HG02571 (cell line): ENCODE measurements at regions not wholly inside any gene's neighbourhood (a gene's known extent, or its start where the extent isn't known, plus 50 kb on each side); places are given as distances from the start of the nearest gene placed in this dataset.

ENCODE experiments used
- ATAC-seq: cut with Tn5 transposase; IDR thresholded peaks from one replicate; pipeline ENCODE4 v1.9.1; 2021; ENCODE audit warnings: mild to moderate bottlenecking, moderate library complexity; ENCODE audit not compliant: unreplicated experiment

- ATAC-seq = no peak
These were observed 100.4 kb downstream of the SLIT2 start for GRCh38 chr4:20352163-20352431.

- ATAC-seq = no peak
These were observed 101.9 kb downstream of the SLIT2 start for GRCh38 chr4:20353646-20354045.

DNA sequence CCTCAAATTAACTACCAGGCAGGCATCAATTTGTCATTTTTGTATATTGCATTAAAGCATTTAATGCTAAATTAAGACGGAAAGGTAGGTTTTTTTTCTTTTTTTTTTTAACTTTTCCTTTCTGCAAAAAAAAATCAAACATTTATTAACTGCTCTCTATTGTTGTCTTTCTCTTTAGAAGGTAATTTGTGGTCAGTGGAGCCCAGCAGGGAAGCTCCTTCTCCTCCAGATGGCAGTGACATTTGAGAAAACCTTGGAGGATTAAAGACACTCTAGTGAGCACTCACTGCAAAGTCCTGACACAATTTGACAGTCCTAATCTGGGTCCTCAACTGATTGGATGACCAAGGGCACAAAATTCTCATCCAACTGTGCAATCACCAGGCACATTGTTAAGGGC lies 102.4 kb downstream of the SLIT2 start:
- no peak for ATAC-seq

DNA sequence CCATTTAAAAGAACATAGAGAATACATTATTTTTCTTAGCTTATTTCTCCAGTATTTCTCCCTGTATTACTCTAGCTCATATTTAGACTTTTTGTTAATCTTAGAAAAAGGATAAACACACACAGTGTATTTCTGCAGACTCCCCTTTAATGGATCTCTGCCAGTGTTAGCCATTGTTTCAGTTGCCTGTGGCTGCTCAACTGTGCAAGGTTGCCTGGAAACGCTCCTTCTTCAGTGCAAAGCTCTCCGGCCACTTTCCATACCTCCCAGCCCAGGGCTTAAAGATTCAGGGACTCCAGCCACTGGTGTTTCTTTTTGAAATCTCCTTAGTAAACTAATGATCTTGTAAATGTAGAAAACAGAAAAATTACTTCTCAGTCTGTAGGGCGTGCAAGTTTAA lies 104.9 kb downstream of the SLIT2 start:
- ATAC-seq = no peak

- no peak for ATAC-seq
These were observed 106.4 kb downstream of the SLIT2 start for GRCh38 chr4:20358110-20358509.

GRCh38 chr4:20359692-20360091 lies 108.0 kb downstream of the SLIT2 start:
- ATAC-seq = no peak

DNA sequence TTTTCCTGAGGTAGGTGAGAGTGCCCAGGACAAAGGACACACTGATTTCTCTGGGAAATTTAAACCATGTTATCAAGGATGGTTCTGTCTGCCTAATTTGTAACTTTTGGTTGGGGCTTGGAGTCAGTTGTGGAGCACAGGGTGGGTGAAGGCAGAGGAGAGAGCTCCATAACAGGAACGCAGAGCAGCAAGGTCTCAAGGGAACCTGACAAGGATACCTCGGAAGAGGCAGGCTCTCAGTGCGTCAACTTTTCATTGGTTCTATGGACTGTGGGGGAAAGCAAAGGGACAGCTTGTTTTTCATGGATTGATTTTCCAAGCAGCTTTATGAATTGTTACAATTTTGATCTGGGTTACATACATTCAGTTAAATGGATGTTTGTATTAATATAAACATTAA lies 110.4 kb downstream of the SLIT2 start:
- no peak for ATAC-seq

GRCh38 chr4:20364969-20365368 lies 113.3 kb downstream of the SLIT2 start:
- no peak for ATAC-seq

DNA sequence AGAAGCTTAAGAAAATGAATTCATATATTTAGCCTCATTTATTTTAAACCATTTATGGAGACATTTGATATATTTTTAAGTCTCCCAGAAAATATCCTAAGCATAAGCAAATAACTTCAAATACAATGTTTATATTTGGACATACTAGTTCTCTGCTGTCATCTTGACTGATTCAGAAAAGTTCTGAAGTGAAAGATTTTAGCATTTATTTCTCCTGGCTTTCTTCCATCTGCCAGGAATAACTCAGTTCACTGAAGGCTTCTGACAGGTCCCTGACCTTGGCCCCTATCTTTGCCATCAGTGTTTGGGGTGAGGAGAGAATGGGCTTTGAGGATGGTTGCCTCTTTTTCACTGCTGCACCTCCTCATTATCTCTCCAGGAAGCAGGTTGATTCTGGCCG lies 115.7 kb downstream of the SLIT2 start:
- ATAC-seq = no peak

DNA sequence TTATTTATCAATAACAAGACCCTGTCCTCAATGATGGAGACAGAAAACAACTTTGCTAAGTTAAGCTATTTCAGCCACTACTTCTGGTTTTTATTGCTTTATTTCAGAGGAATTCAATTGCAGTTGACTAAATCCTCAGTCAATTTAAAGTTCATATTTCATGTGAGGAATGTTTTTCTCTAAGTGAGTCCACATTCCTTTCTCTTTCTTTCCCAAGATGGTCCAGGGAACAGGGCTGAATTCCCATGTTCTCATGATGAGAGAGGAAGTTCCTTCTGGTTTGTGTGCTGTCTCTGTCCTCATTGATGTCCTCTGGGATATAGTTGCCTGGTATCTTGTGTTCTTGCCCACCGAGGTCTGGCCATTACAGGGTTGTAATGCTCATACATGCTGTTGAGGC lies 117.2 kb downstream of the SLIT2 start:
- no peak for ATAC-seq

GRCh38 chr4:20370274-20370673 lies 118.6 kb downstream of the SLIT2 start:
- no peak for ATAC-seq

DNA sequence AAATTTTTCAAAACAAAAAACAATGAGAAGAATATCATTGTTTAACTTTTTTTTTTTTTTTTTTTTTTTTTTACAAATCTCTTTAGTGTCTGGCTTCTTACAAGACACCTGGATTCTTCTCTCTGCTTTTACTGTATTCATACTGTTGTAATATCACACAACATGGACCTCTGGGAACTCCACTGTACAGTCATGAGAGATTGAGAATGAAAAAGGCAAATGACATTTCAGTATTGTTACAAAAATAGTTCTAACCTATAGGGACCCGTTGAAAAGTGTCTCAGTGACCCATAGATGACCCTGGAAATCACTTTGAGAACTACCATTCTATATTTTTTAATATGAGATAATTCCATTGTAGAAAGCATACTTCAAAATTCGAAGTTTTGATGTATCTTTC lies 124.4 kb downstream of the SLIT2 start:
- no peak for ATAC-seq

DNA sequence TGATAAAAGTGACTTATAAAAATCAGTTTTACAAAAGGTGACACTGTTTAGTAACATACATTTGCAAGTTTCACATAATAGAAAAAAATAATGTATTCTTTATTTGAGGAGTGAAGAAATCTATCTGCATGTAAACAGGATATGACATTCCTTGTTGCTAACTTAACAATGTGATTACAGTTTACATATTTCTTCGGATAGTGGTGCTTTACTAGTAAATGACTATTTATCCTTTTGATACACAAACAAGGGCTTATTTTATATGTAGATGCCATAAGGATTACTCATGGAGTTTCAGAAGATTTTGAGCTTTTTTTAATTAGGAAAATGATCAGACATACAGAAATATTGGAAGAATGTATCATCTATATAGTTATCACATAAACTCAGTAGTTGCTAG lies 126.5 kb downstream of the SLIT2 start:
- ATAC-seq = no peak

GRCh38 chr4:20381005-20381404 lies 129.3 kb downstream of the SLIT2 start:
- ATAC-seq = no peak

DNA sequence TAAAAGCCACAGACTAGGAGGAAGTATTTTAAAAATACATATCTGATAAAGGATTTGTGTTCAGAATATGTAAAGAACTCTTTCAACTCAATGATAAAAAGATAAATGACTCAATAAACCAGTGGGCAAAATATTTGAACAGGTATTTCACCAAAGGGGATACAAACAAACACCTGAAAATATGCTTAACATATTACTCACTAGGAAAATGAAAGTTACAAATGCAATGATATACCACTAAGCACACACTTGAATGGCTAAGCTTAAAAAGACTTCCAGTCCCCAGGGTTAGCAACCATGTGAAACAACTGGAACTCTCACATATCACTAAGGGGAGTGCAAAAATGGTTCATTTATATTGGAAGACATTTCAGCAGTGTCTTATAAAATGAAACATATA lies 131.6 kb downstream of the SLIT2 start:
- ATAC-seq = no peak

- no peak for ATAC-seq
These were observed 132.3 kb downstream of the SLIT2 start for GRCh38 chr4:20383969-20384368.

- ATAC-seq = no peak
These were observed 132.8 kb downstream of the SLIT2 start for GRCh38 chr4:20384456-20384855.

- no peak for ATAC-seq
These were observed 134.5 kb downstream of the SLIT2 start for GRCh38 chr4:20386001-20386740.

DNA sequence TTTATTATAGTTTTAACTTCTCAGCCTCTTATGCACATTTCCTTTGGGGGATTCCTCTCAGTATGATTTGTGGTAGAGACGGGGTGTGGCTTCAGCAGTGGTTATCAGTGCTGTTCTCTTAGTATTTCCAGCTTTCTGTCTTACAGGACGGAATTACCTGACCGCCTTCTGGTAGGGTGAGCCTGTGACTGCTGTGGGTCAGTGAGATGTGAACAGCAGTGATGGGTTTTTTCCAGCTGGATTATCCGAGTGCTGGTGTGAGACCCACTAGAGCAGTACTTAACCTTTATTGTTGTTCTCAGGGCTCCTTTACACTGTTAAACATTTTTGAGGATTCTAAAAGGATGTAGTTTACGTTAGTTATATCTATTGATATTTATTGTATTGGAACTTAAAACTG lies 135.2 kb downstream of the SLIT2 start:
- no peak for ATAC-seq

GRCh38 chr4:20391198-20391597 lies 139.5 kb downstream of the SLIT2 start:
- no peak for ATAC-seq

- no peak for ATAC-seq
These were observed 140.2 kb downstream of the SLIT2 start for GRCh38 chr4:20391912-20392311.

DNA sequence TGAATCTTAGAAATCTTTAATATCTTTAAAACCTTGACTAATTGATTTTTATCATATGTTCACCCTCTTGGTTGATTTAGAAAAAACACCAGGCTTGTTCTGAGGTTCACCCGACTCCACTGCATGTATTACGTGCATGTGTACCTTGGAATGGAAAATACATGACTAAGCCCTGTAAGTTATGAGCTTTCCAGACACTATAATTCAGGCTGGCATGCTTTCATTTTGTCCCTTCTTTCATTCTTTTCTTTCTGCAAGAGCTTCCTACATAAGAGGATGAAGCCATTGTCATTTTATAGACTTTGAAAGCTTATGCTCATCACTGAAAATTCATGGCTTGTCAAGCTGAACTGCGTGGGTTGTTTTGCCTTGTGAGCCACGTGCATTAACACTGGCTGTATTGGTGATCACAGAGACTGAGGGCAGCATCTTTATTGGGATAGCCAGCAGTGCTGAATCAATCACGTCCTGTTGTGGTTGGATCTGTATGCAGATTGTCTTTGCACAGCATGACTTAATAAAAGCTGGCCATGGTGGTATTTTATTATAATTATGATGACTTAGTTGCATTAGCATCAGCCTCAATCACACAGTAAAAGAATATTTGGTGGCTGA lies 141.9 kb downstream of the SLIT2 start:
- no peak for ATAC-seq

GRCh38 chr4:20394512-20394911 lies 142.8 kb downstream of the SLIT2 start:
- ATAC-seq = no peak
